AG04449 (cell line): ENCODE measurements at regions not wholly inside any gene's neighbourhood (a gene's known extent, or its start where the extent isn't known, plus 50 kb on each side); places are given as distances from the start of the nearest gene placed in this dataset.

Source experiments
- CTCF ChIA-PET: fragments of 350-600 bp; formaldehyde crosslinking; extraction: SDS; loops from one replicate; lab custom pipeline; 2021; ENCODE audit warnings: antibody characterized with exemption; lab: Yijun Ruan, JAX
- POLR2A ChIA-PET: fragments of 400-600, 350-600 bp; formaldehyde crosslinking; extraction: SDS; loops from one replicate; lab custom pipeline; 2020; ENCODE audit warnings: antibody characterized with exemption, inconsistent platforms; lab: Yijun Ruan, JAX
- DNase-seq: peaks from one replicate; pipeline ENCODE4 v3.0.0-alpha.2; 2010; ENCODE audit warnings: low read depth, low spot score
- H3K4me3 ChIP-seq: 2 replicates; pipeline ENCODE4 v1.5.1; 2011; ENCODE audit warnings: low read depth, mild to moderate bottlenecking, control low read depth, low read length
- CTCF ChIP-seq: IDR thresholded peaks from one replicate; pipeline ENCODE4 v1.5.1; 2011; ENCODE audit warnings: mild to moderate bottlenecking, moderate library complexity, low read length, control low read depth, inconsistent platforms; ENCODE audit not compliant: insufficient read depth; ENCODE audit errors: missing control alignments

- DNase-seq: no peak
- CTCF ChIA-PET: interaction anchor here (0.9 to 2.1 kb wide), 4 partner anchors 11 to 314 kb away, joined by 3 to 5 read pairs (median 3); no protein-coding TSS in a partner anchor
- POLR2A ChIA-PET: interaction anchor here (0.9 kb wide), 1 partner anchor 47 kb away, joined by 3 read pairs; no protein-coding TSS in a partner anchor
- no peak for TF ChIP-seq CTCF
- no peak overlapping the region for H3K4me3 ChIP-seq
Measured at GRCh38 chr12:124453419-124454351, 113.7 kb downstream of the NCOR2 start.

GRCh38 chr12:124452576-124453331 lies 114.7 kb downstream of the NCOR2 start:
- POLR2A ChIA-PET: no interaction called here
- no peak for TF ChIP-seq CTCF
- CTCF ChIA-PET: interaction anchor here (0.9 to 1.3 kb wide), 3 partner anchors 11 to 315 kb away, joined by 3 read pairs; no protein-coding TSS in a partner anchor
- no peak overlapping the region for H3K4me3 ChIP-seq
- DNase-seq: no peak

- CTCF ChIA-PET: no interaction called here
- POLR2A ChIA-PET: no interaction called here
- H3K4me3 ChIP-seq: no peak overlapping the region
- no peak for TF ChIP-seq CTCF
- no peak for DNase-seq
Measured at GRCh38 chr12:124451637-124452243, 115.7 kb downstream of the NCOR2 start.

- no peak for DNase-seq
- H3K4me3 ChIP-seq: no peak overlapping the region
- ChIA-PET CTCF (interaction anchor here (0.8 kb wide), 1 partner anchor 9 kb away, joined by 4 read pairs; no protein-coding TSS in a partner anchor), POLR2A (no interaction called here)
- TF ChIP-seq CTCF: no peak
Measured at GRCh38 chr12:124451016-124451415, 116.4 kb downstream of the NCOR2 start.

GRCh38 chr12:124450376-124450750 lies 117.0 kb downstream of the NCOR2 start:
- DNase-seq: no peak

More at GRCh38 chr12:124450376-124450750, 117.0 kb downstream of the NCOR2 start:
- CTCF ChIA-PET: interaction anchor here (0.7 to 0.9 kb wide), 3 partner anchors 8 to 316 kb away, joined by 3 to 4 read pairs (median 3); no protein-coding TSS in a partner anchor
- POLR2A ChIA-PET: no interaction called here
- no peak for TF ChIP-seq CTCF
- H3K4me3 ChIP-seq: no peak overlapping the region
